ENCODE measurements at regions not wholly inside any gene's neighbourhood (a gene's known extent, or its start where the extent isn't known, plus 50 kb on each side); places are given as distances from the start of the nearest gene placed in this dataset.

DNA sequence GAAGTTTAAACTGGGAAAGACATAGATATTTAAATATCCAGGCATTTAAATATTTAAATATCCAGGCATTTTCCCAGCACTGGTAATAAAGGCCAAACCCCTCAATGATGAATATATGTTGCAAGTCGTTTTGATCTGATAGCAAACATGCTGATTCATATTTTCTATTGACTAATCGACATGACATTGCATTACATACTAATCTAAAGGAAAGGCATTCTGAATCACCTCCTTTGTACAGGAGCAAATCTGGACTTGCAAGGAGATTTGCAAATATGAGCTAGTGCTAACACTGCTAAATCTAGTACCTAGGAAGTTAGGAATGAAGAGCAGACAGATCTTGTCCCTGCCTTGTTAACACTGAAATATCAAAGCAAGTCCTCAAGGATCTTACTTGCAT lies 207.3 kb downstream of the SLC7A11 start:
- H3K36me3 ChIP-seq (ENCODE audit: control insufficient read depth in 2 of 2, insufficient read depth in 2 of 2, low read length in 1 of 2): no peaks in the 10 kb centered on the region
- no peak for ATAC-seq
- H2AFZ ChIP-seq (ENCODE audit: control insufficient read depth, low read depth, low read length): no peak overlapping the region
- FAIRE-seq: peak; percentile 83
- no peak overlapping the region for H3K27ac ChIP-seq (ENCODE audit: control insufficient read depth, insufficient read depth)
- in situ Hi-C loops (cut with MboI): loop anchor here (5.0 kb wide), 1 partner anchor 647 kb away; no protein-coding TSS in a partner anchor
- ChIA-PET POLR2A (no interaction called here), SMC1A (ENCODE audit: uncharacterized antibody, unreplicated experiment) (interaction anchor here (0.6 to 6.5 kb wide), 20 partner anchors 8 to 645 kb away, joined by 3 to 73 read pairs (median 4); no protein-coding TSS in a partner anchor), CTCF (interaction anchor here (0.5 to 6.2 kb wide), 35 partner anchors 8 to 836 kb away, joined by 3 to 65 read pairs (median 4); partner anchors contain the start of gene SLC7A11), RAD21 (ENCODE audit: unreplicated experiment) (interaction anchor here (0.6 to 3.2 kb wide), 16 partner anchors 9 to 911 kb away, joined by 3 to 25 read pairs (median 4); no protein-coding TSS in a partner anchor)
- no peaks in the 10 kb centered on the region for H3K79me2 ChIP-seq (ENCODE audit: control insufficient read depth, insufficient read depth, low read length)
- H3K9me3 ChIP-seq (replicated peaks; ENCODE audit: control insufficient read depth, insufficient read depth, low read length): no peaks in the 10 kb centered on the region
- H3K27me3 ChIP-seq (replicated peaks in 1 of 2; ENCODE audit: control insufficient read depth in 2 of 2, insufficient read depth in 2 of 2, low read length in 1 of 2): no peaks in the 10 kb centered on the region
- H3K4me2 ChIP-seq (ENCODE audit: control insufficient read depth, insufficient read depth): no peak overlapping the region
- no peak overlapping the region for H3K9ac ChIP-seq (ENCODE audit: control insufficient read depth, insufficient read depth, low read length)
- DNase-seq (ENCODE audit: low read depth, low spot score): no peak
- intact Hi-C loops (cut with micrococcal nuclease; ENCODE audit: unreplicated experiment): loop anchor here (1.0 to 5.0 kb wide), 7 partner anchors 55 to 836 kb away; no protein-coding TSS in a partner anchor
- H3K4me1 ChIP-seq (ENCODE audit: control insufficient read depth, insufficient read depth, low read length): no peaks in the 10 kb centered on the region
- no peaks in the 10 kb centered on the region for H4K20me1 ChIP-seq (ENCODE audit: control insufficient read depth, insufficient read depth)
- 13% methylated on average over 2 of the region's 2 CpGs for WGBS (ENCODE audit: insufficient coverage, insufficient replicate concordance, low lambda C conversion rate, missing lambda C conversion rate)
- no peak for TF ChIP-seq FOXM1 (IDR thresholded peaks at IDR 0.05; ENCODE audit: low read depth, low read length)
- no peak for TF ChIP-seq ZBED1 (IDR thresholded peaks at IDR 0.05; ENCODE audit: borderline replicate concordance)
- TF ChIP-seq EZH2 (IDR thresholded peaks at IDR 0.05; ENCODE audit: borderline replicate concordance, control insufficient read depth, low read depth, low read length): no peak
- TF ChIP-seq RBBP5 (conservative IDR thresholded peaks at IDR 0.05): no peak
- no peak for TF ChIP-seq KDM1A (IDR thresholded peaks at IDR 0.05; ENCODE audit: borderline replicate concordance)
- TF ChIP-seq BMI1 (IDR thresholded peaks at IDR 0.05; ENCODE audit: borderline replicate concordance): no peak
- TF ChIP-seq, protein P1, sequence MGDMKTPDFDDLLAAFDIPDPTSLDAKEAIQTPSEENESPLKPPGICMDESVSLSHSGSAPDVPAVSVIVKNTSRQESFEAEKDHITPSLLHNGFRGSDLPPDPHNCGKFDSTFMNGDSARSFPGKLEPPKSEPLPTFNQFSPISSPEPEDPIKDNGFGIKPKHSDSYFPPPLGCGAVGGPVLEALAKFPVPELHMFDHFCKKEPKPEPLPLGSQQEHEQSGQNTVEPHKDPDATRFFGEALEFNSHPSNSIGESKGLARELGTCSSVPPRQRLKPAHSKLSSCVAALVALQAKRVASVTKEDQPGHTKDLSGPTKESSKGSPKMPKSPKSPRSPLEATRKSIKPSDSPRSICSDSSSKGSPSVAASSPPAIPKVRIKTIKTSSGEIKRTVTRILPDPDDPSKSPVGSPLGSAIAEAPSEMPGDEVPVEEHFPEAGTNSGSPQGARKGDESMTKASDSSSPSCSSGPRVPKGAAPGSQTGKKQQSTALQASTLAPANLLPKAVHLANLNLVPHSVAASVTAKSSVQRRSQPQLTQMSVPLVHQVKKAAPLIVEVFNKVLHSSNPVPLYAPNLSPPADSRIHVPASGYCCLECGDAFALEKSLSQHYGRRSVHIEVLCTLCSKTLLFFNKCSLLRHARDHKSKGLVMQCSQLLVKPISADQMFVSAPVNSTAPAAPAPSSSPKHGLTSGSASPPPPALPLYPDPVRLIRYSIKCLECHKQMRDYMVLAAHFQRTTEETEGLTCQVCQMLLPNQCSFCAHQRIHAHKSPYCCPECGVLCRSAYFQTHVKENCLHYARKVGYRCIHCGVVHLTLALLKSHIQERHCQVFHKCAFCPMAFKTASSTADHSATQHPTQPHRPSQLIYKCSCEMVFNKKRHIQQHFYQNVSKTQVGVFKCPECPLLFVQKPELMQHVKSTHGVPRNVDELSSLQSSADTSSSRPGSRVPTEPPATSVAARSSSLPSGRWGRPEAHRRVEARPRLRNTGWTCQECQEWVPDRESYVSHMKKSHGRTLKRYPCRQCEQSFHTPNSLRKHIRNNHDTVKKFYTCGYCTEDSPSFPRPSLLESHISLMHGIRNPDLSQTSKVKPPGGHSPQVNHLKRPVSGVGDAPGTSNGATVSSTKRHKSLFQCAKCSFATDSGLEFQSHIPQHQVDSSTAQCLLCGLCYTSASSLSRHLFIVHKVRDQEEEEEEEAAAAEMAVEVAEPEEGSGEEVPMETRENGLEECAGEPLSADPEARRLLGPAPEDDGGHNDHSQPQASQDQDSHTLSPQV (IDR thresholded peaks at IDR 0.05): no peak
- no peak for TF ChIP-seq GATAD2B (conservative IDR thresholded peaks at IDR 0.05; ENCODE audit: low read depth)
- no peak for TF ChIP-seq ZNF274 (IDR thresholded peaks at IDR 0.05; ENCODE audit: insufficient read depth, insufficient read length)
- TF ChIP-seq RFX5 (IDR thresholded peaks at IDR 0.05; ENCODE audit: low read depth, low read length): no peak
- TF ChIP-seq BACH1 (IDR thresholded peaks at IDR 0.05; ENCODE audit: borderline replicate concordance): no peak
- TF ChIP-seq SP1 (IDR thresholded peaks at IDR 0.05; ENCODE audit: low read depth, low read length): no peak
- no TSS peak for BruUV-seq (replicated peaks)
- no peak overlapping the region for H3K4me3 ChIP-seq

All from GM12878 (cell line).